ENCODE measurements at regions not wholly inside any gene's neighbourhood (a gene's known extent, or its start where the extent isn't known, plus 50 kb on each side); places are given as distances from the start of the nearest gene placed in this dataset.
"Not testable (repeated sequence)": the region's sequence is repeated elsewhere in the genome, so short reads cannot be mapped to it uniquely, and the experiment has no call there.

DNA sequence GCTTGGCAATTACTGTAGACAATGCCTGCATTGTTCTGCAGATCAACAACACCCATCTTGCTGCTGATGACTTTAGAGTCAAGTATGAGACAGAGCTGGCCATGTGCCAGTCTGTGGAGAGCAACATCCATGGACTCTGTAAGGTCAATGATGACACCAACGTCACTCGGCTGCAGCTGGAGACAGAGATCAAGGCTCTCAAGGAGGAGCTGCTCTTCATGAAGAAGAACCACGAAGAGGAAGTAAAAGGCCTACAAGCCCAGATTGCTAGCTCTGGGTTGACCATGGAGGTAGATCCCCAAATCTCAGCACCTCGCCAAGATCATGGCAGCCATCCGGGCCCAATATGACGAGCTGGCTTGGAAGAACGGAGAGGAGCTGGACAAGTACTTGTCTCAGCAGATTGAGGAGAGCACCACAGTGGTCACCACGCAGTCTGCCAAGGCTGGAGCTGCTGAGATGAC, 69.4 kb upstream of the RTL6 start:
- H3K36me3 ChIP-seq (ENCODE audit: control insufficient read depth, insufficient read depth, low read length); ATAC-seq (ENCODE audit: low read depth); H3K4me1 ChIP-seq (ENCODE audit: control insufficient read depth, insufficient read depth, low read length); H3K9me1 ChIP-seq (ENCODE audit: insufficient read depth, low read length); in situ Hi-C loops (cut with MboI; ENCODE audit: low sequenced_read_pairs); dilution Hi-C loops (cut with HindIII; ENCODE audit: low sequenced_read_pairs, unreplicated experiment); H3K9ac ChIP-seq (ENCODE audit: low read depth, low read length); H3K27me3 ChIP-seq (ENCODE audit: control insufficient read depth, insufficient read depth, low read length); H4K5ac ChIP-seq (ENCODE audit: low read depth, low read length); H3K4me3 ChIP-seq (ENCODE audit: insufficient read depth, low read depth, low read length); H4K91ac ChIP-seq (ENCODE audit: insufficient read depth, low read depth, low read length); H3K9me3 ChIP-seq (ENCODE audit: control insufficient read depth, insufficient read depth, low read length); H3K4me2 ChIP-seq (ENCODE audit: low read depth, low read length); H3K79me1 ChIP-seq (ENCODE audit: low read depth in 1 of 2, low read length in 2 of 2); H3K56ac ChIP-seq (ENCODE audit: extremely low read depth, insufficient read depth, low read length); BruUV-seq (replicated peaks); H2AK9ac ChIP-seq (replicated peaks; ENCODE audit: low read depth, low read length, poor library complexity); H4K20me1 ChIP-seq (ENCODE audit: insufficient read depth, low read length); H2BK15ac ChIP-seq (ENCODE audit: low read depth, low read length); H2BK5ac ChIP-seq (ENCODE audit: low read depth, low read length, poor library complexity, severe bottlenecking); H3K23ac ChIP-seq (ENCODE audit: low read depth, low read length); H3K27ac ChIP-seq (ENCODE audit: insufficient read depth, low read length); CTCF ChIA-PET; POLR2A ChIA-PET (ENCODE audit: unreplicated experiment); H3K14ac ChIP-seq (replicated peaks; ENCODE audit: low read depth, low read length); intact Hi-C loops (cut with micrococcal nuclease): not testable (repeated sequence)
- Histone ChIP-seq H3K4ac (ENCODE audit: low read depth, low read length) (peak overlapping the region; percentile 15; the same call in 1 of the 2 replicates), H3K18ac (ENCODE audit: low read depth, low read length) (0 out of 2 replicates have a peak overlapping the region, but pooled peaks have one; percentile 16), H2BK120ac (ENCODE audit: low read depth, low read length) (peak overlapping the region; percentile 58), H2AK5ac (ENCODE audit: low read depth, low read length) (peak overlapping the region; percentile 73; the same call in 1 of the 2 replicates), H2BK20ac (ENCODE audit: low read depth, low read length) (peak overlapping the region; percentile 33; the same call in 1 of the 2 replicates), H2AFZ (replicated peaks; ENCODE audit: low read length, poor library complexity) (peak overlapping the region; percentile 27), H4K8ac (ENCODE audit: low read depth in 2 of 2, low read length in 2 of 2) (peak overlapping the region; percentile 12 to 36; a peak in 2 of 4 replicates)
- WGBS, 2 experiments (ENCODE audit: extremely low coverage in 2 of 2, insufficient read length in 1 of 2), result 93% methylated on average over 7 of the region's 8 CpGs; no CpG with 5 or more reads in 1 of the 2 experiments
- peak; percentile 49 for DNase-seq
